Sciatic nerve (tissue), 2 donors: ENCODE measurements at regions not wholly inside any gene's neighbourhood (a gene's known extent, or its start where the extent isn't known, plus 50 kb on each side); places are given as distances from the start of the nearest gene placed in this dataset.
"Not testable (repeated sequence)": the region's sequence is repeated elsewhere in the genome, so short reads cannot be mapped to it uniquely, and the experiment has no call there.

Experiments used
- ATAC-seq: fragments of 200-7000 bp; cut with Tn5 transposase; one replicate; pipeline ENCODE4 v1.9.1; 2020; ENCODE audit warnings: mild to moderate bottlenecking, moderate library complexity
- DNase-seq: peaks from one replicate; pipeline ENCODE4 v3.0.0-alpha.2; 2020; ENCODE audit warnings: low spot score
- intact Hi-C: fragments of 100-400 bp; cut with DNase I; formaldehyde crosslinking; loops from one replicate; pipeline ENCODE4 v1.14.2; 2022
- donor health status: DM: no; HTN: no; CAD: no.
- donor health status: DM: no; HTN: no; CAD: no.

- DNase-seq (no peak), ATAC-seq (no peak)
- intact Hi-C loops = no loop called here
Measured at GRCh38 chr9:13911473-13911872, 402.5 kb downstream of the NFIB start.

- intact Hi-C loops, DNase-seq, ATAC-seq: not testable (repeated sequence)
Measured at GRCh38 chr9:13907842-13908241, 406.1 kb downstream of the NFIB start.

- intact Hi-C loops = no loop called here
Measured at GRCh38 chr9:13904746-13905145, 409.2 kb downstream of the NFIB start.

GRCh38 chr9:13904311-13904710, 409.6 kb downstream of the NFIB start:
- intact Hi-C loops = no loop called here
- no peak for ATAC-seq

More at GRCh38 chr9:13904746-13905145, 409.2 kb downstream of the NFIB start:
- DNase-seq (no peak), ATAC-seq (no peak)

DNA sequence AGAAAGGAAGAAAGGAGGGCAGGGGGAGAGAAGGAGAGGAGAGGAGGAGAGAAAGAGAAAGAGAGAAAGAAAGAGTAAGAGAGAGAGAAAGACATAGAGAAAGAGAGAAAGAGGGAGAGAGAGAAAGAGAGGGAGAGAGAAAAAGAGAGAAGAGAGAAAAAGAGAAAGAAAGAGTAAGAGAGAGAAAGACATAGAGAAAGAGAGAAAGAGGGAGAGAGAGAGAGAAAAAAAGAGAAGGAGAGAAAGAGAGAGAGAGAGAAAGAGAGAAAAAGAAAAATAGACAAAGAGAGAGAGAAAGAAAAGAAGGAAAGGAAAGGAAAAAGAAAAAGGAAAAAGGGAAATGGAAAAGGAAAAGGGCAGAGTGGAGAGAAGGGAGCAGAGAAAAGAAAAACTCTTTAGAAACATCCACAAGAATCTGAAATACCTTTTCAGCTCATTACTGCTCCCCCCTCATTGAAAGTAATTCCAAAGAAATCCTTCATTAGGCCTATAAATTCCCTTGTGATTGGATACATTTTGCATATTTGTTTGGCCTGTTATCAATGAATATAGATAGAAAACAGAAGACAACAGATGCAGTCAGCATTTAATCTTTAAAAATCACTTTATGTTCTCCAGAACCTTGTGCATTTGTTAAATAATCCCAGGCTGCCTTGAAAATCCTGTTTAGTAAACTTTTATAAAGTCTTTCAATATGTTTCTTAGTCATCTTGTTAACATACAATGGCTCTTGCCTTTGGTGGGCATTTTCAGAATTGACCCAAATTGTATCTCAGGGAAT, 411.5 kb downstream of the NFIB start:
- ATAC-seq (no peak), DNase-seq (no peak)
- intact Hi-C loops = no loop called here

More at GRCh38 chr9:13904311-13904710, 409.6 kb downstream of the NFIB start:
- no peak for DNase-seq

GRCh38 chr9:13901176-13901575, 412.8 kb downstream of the NFIB start:
- DNase-seq (no peak), ATAC-seq (no peak)
- intact Hi-C loops = no loop called here

- intact Hi-C loops = no loop called here
- ATAC-seq (no peak), DNase-seq (no peak)
Measured at GRCh38 chr9:13900449-13900848, 413.5 kb downstream of the NFIB start.

DNA sequence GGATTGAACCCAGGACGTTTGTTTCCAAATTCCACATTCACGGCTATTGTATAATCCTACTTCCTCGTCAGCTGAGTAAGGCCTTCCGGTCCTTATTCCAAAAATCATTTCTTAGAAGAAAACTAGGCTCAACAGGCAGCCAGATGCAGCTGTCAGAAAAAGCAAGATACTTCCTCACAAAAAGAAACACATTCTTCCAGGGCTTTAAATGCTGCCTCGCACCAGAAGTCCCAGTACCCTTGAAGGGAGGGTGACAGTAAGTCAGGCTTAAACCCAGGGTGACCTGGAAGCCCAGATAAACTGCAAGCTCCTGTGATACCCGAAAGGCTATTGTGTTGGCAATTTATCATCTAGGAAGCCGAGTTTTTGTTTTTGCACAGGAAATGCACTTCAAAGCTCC, 414.0 kb downstream of the NFIB start:
- ATAC-seq = no peak
- DNase-seq = no peak

DNA sequence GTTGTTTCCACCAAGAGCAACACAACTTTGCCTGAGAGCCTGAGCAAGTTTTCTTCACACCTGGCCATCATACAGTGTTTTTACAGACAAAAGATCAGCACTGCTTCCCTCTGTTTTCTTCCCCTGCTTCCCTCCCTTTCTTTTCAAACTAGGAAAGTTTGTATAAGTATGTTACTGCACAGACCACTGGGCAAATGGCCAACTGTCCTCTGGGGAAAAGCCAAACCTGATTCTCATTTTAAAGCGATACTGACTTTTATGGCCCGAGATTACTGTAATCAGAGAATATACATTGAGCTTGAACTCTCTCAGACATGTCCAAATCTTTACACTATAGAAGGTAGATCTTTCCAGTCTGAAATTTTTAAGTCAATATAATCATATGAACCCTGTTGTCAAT, 415.0 kb downstream of the NFIB start:
- intact Hi-C loops = no loop called here
- DNase-seq (no peak), ATAC-seq (no peak)

More for the DNA sequence above, 414.0 kb downstream of the NFIB start:
- intact Hi-C loops = no loop called here

DNA sequence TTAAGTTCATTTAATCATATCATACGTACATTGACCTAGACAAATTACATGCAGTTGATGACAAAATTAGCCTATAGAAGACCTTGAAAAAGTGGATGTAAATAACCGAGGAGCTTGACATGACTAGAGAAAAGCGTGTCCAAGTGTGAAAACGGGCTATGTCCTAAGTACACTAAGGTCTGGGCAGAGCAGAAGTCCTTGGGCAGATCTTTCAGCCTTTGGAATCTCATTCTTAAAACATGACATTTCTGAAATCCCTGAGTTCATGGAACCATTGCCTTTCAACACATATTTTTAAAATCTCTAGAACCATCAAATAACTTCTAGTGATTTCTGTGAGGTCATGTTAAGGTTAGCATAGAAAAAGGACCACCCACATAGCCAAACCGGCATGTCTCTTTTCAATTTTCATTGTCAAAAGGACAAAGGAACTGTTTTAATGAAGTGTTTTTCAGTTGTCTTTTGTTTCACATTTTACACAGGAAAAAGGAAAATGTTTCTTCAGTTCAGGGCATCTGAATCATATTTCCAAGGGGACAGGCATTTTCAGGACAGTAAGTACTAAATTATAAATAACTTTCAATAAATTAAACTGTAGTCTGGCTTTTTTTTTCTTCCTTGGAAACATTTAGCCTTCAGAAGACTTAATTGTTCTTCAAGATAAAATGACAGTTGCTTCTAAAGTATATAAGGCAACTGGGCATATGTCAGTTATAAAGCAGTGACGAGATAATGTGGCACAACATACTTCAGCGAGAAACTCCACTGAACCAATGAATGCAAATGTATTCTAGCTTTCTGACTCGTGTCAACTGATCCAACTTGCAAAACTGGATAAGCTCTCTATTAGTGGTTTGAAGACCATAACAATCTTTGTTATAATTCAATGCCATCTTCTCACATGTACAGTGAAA, 416.8 kb downstream of the NFIB start:
- no peak for DNase-seq
- peak; percentile 56 for ATAC-seq
- intact Hi-C loops = no loop called here

- DNase-seq (no peak), ATAC-seq (no peak)
- intact Hi-C loops = no loop called here
Measured at GRCh38 chr9:13896047-13896446, 417.9 kb downstream of the NFIB start.

DNA sequence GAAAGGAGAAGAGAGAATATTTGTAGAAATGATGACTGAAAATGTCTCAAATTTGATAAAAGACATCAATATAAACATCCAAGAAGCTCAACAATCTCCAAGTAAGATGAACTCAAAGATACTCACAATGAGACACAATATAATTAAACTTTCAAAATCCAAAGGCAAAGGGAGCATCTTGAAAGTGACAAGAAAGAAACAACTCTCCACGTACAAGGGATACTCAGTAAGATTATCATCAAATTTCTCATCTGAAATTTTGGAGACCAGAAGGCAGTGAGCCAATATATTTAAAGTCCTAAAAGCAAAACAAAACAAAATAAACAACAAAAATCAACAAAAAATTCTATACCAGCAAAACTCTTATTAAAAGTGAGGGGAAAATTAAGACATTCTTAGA, 428.7 kb downstream of the NFIB start:
- ATAC-seq (no peak), DNase-seq (no peak)
- intact Hi-C loops = no loop called here

GRCh38 chr9:13879981-13880380, 434.0 kb downstream of the NFIB start:
- ATAC-seq (no peak), DNase-seq (no peak)
- intact Hi-C loops = no loop called here

- no peak for ATAC-seq
- intact Hi-C loops = no loop called here
- DNase-seq = no peak
Measured at GRCh38 chr9:13879011-13879410, 434.9 kb downstream of the NFIB start.

DNA sequence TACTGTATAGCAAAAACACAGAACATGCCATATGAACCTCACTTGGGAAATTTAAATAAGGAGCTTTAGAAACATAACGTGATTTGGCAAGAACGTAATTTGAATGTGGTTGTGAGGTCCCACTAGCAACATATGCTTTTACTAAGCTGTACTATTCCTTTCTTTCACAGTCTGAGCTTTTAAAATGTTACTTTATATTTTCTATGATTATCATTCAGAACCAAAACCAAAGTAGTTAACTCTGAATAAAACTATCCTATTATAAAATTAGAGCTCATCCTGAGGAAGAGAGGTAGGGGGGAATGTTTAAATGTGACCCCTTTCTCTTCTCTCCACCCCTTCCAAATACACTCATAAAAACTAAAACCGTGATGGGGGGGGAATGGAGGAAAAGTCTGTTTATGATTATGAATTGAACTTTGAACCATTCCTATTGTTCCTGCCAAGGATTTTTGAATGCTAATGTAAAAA, 435.7 kb downstream of the NFIB start:
- intact Hi-C loops = no loop called here
- no peak for DNase-seq

DNA sequence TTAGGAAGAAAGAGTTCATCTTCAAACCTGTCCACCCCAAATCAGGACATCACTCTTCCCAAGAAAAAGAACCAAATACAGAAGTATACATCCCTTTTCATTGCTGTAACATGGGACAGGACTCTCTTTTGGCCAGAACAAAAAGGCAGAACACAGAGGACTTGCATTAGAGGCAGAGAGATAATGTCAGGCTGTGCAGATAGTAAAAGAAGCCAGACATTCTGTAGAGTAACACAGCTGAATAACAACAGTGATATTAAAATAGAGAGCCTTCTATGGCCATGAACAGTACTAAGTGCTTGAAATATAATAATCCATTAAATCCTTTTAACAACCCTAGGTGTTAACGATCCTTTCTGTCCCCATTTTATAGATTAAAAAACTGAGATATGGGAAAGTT, 437.2 kb downstream of the NFIB start:
- DNase-seq (no peak), ATAC-seq (no peak)
- intact Hi-C loops = no loop called here

More for the DNA sequence above, 435.7 kb downstream of the NFIB start:
- no peak for ATAC-seq

- DNase-seq (no peak), ATAC-seq (no peak)
- intact Hi-C loops = no loop called here
Measured at GRCh38 chr9:13873203-13873602, 440.7 kb downstream of the NFIB start.

GRCh38 chr9:13868336-13868735, 445.6 kb downstream of the NFIB start:
- DNase-seq (no peak), ATAC-seq (no peak)
- intact Hi-C loops = no loop called here

DNA sequence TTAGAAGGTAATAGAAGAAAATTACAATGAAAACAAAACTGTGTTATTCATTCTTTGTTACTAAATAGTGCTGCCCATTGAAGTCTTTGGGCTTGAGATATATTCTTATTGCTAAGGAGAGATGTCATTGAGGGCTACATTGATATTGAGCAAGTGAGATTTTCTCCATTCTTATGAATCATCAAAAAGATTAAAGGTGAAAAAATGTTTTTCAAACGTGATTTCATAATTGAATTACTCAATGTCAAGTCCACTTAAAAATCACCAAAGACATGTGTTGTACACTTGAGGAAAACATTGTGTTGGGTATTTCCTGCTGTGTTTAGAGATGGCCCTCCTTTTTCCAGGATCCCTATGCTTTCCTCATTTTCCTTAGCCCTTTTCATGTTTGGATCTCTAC, 448.1 kb downstream of the NFIB start:
- intact Hi-C loops = no loop called here
- no peak for ATAC-seq
- DNase-seq = no peak

DNA sequence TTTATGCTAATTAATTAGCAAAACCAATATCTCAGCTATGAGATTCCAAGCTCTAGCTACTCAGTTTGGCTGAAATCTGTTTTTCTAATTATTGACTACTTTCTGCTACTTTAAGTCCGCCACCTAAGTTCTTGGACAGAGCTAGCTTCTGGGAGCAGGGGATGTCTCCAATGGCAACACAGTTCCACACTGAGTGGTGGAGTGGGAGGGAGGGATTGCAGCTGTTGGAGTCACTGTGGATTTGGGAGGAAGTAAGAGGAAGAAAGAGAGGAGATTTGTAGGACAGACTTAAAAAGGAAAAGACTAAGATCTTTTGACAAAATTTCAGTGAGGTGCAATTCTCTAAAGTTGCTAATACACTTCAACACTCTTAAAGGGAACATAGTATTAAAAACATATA, 450.8 kb downstream of the NFIB start:
- ATAC-seq (peak; percentile 93), DNase-seq (no peak)
- intact Hi-C loops = no loop called here
